ENCODE measurements at regions not wholly inside any gene's neighbourhood (a gene's known extent, or its start where the extent isn't known, plus 50 kb on each side); places are given as distances from the start of the nearest gene placed in this dataset.

- DNase-seq (ENCODE audit: low read depth) = no peak
Measured at GRCh38 chr15:69530991-69531664, 78.5 kb downstream of the RPLP1 start.

GRCh38 chr15:69531665-69532027 is 79.0 kb downstream of the RPLP1 start:
- DNase-seq (ENCODE audit: low read depth) = no peak

- no peak for DNase-seq (ENCODE audit: low read depth)
Measured at GRCh38 chr15:69532066-69532465, 79.4 kb downstream of the RPLP1 start.

GRCh38 chr15:69532856-69533255 is 80.2 kb downstream of the RPLP1 start:
- no peak for DNase-seq (ENCODE audit: low read depth)

- DNase-seq (ENCODE audit: low read depth) = no peak
Measured at GRCh38 chr15:69533522-69533921, 80.9 kb downstream of the RPLP1 start.

GRCh38 chr15:69535101-69535638 is 82.6 kb downstream of the RPLP1 start:
- DNase-seq (ENCODE audit: low read depth) = peak; percentile 66

GRCh38 chr15:69535998-69536397 is 83.4 kb downstream of the RPLP1 start:
- no peak for DNase-seq (ENCODE audit: low read depth)

GRCh38 chr15:69536726-69537512 is 84.3 kb downstream of the RPLP1 start:
- no peak for DNase-seq (ENCODE audit: low read depth)

GRCh38 chr15:69537901-69538300 is 85.3 kb downstream of the RPLP1 start:
- DNase-seq (ENCODE audit: low read depth) = no peak

GRCh38 chr15:69538379-69538778 is 85.8 kb downstream of the RPLP1 start:
- no peak for DNase-seq (ENCODE audit: low read depth)

GRCh38 chr15:69539345-69539744 is 86.7 kb downstream of the RPLP1 start:
- no peak for DNase-seq (ENCODE audit: low read depth)

- no peak for DNase-seq (ENCODE audit: low read depth)
Measured at GRCh38 chr15:69540622-69541021, 88.0 kb downstream of the RPLP1 start.

- DNase-seq (ENCODE audit: low read depth) = no peak
Measured at GRCh38 chr15:69542028-69542427, 89.4 kb downstream of the RPLP1 start.

- no peak for DNase-seq (ENCODE audit: low read depth)
Measured at GRCh38 chr15:69543681-69544364, 91.2 kb downstream of the RPLP1 start.

- DNase-seq (ENCODE audit: low read depth) = no peak
Measured at GRCh38 chr15:69544365-69545113, 91.9 kb downstream of the RPLP1 start.

GRCh38 chr15:69546182-69546581 is 93.6 kb downstream of the RPLP1 start:
- DNase-seq (ENCODE audit: low read depth) = no peak

GRCh38 chr15:69548395-69549180 is 96.0 kb downstream of the RPLP1 start:
- DNase-seq (ENCODE audit: low read depth) = no peak

- no peak for DNase-seq (ENCODE audit: low read depth)
Measured at GRCh38 chr15:69551391-69552056, 98.9 kb downstream of the RPLP1 start.

GRCh38 chr15:69552057-69552815 is 99.6 kb downstream of the RPLP1 start:
- DNase-seq (ENCODE audit: low read depth) = no peak

GRCh38 chr15:69553686-69554085 is 101.1 kb downstream of the RPLP1 start:
- no peak for DNase-seq (ENCODE audit: low read depth)
